SK-N-SH treated with all-trans-retinoic acid at 6 μM for 48 hours (cell line): ENCODE measurements at regions not wholly inside any gene's neighbourhood (a gene's known extent, or its start where the extent isn't known, plus 50 kb on each side); places are given as distances from the start of the nearest gene placed in this dataset.

Experiments used
- ATAC-seq: fragments of 200-7000 bp; cut with Tn5 transposase; 3 replicates; pipeline ENCODE4 v1.9.1; 2020; ENCODE audit warnings: mild to moderate bottlenecking, moderate library complexity
- BACH2 ChIP-seq: fragments of 250-450 bp; sonication (Bioruptor Pico); IDR thresholded peaks from 2 replicates; pipeline ENCODE4 v1.9.0; 2021; ENCODE audit warnings: mild to moderate bottlenecking, borderline replicate concordance
- CREB5 ChIP-seq: fragments of 250-450 bp; sonication (Bioruptor Pico); IDR thresholded peaks from 2 replicates; pipeline ENCODE4 v1.5.1; 2020; ENCODE audit warnings: low read depth, mild to moderate bottlenecking, moderate library complexity
- CSRNP3 ChIP-seq: fragments of 250-450 bp; sonication (Bioruptor Pico); IDR thresholded peaks from 2 replicates; pipeline ENCODE4 v1.5.1; 2021; ENCODE audit warnings: mild to moderate bottlenecking, moderate library complexity
- GLIS3 ChIP-seq: fragments of 250-450 bp; sonication (Bioruptor Pico); IDR thresholded peaks from 2 replicates; pipeline ENCODE4 v1.5.0; 2020; ENCODE audit warnings: mild to moderate bottlenecking, moderate library complexity
- ISL1 ChIP-seq: fragments of 250-450 bp; sonication (Bioruptor Pico); IDR thresholded peaks from 2 replicates; pipeline ENCODE4 v2.1.2; 2022; ENCODE audit warnings: mild to moderate bottlenecking, moderate library complexity
- OSR1 ChIP-seq: fragments of 250-450 bp; sonication (Bioruptor Pico); IDR thresholded peaks from 2 replicates; pipeline ENCODE4 v1.8.0; 2022; ENCODE audit warnings: moderate library complexity, mild to moderate bottlenecking, inconsistent platforms
- PPARA ChIP-seq: fragments of 250-450 bp; sonication (Bioruptor Pico); IDR thresholded peaks from 2 replicates; pipeline ENCODE4 v1.5.0; 2020; ENCODE audit warnings: mild to moderate bottlenecking, borderline replicate concordance
- RARB ChIP-seq: fragments of 250-450 bp; sonication (Bioruptor Pico); IDR thresholded peaks from 2 replicates; pipeline ENCODE4 v1.8.0; 2021; ENCODE audit warnings: mild to moderate bottlenecking, moderate library complexity
- TCF4 ChIP-seq: fragments of 250-450 bp; sonication (Bioruptor Pico); IDR thresholded peaks from 2 replicates; pipeline ENCODE4 v1.8.0; 2021; ENCODE audit warnings: mild to moderate bottlenecking, moderate library complexity, borderline replicate concordance
- TOX ChIP-seq: fragments of 250-450 bp; sonication (Bioruptor Pico); IDR thresholded peaks from 2 replicates; pipeline ENCODE4 v1.8.0; 2021; ENCODE audit warnings: mild to moderate bottlenecking, moderate library complexity, borderline replicate concordance
- ZC3H10 ChIP-seq: fragments of 250-450 bp; sonication (Bioruptor Pico); IDR thresholded peaks from 2 replicates; pipeline ENCODE4 v1.5.1; 2021; ENCODE audit warnings: mild to moderate bottlenecking, moderate library complexity
- ZFP3 ChIP-seq: fragments of 250-450 bp; sonication (Bioruptor Pico); IDR thresholded peaks from 2 replicates; pipeline ENCODE4 v1.5.0; 2020; ENCODE audit warnings: mild to moderate bottlenecking, moderate library complexity
- ZFP30 ChIP-seq: fragments of 450-650 bp; formaldehyde crosslinking; IDR thresholded peaks from 2 replicates; pipeline ENCODE4 v1.5.0; 2022; ENCODE audit warnings: mild to moderate bottlenecking, moderate library complexity
- ZNF565 ChIP-seq: fragments of 450-650 bp; formaldehyde crosslinking; conservative IDR thresholded peaks from 2 replicates; pipeline ENCODE4 v1.5.0; 2020; ENCODE audit warnings: low read depth, mild to moderate bottlenecking, moderate library complexity
- ZNF70 ChIP-seq: fragments of 450-650 bp; formaldehyde crosslinking; IDR thresholded peaks from 2 replicates; pipeline ENCODE4 v1.5.0; 2020; ENCODE audit warnings: mild to moderate bottlenecking, moderate library complexity
- TF ChIP-seq, protein P1 (sequence below): fragments of 250-450 bp; sonication (Bioruptor Pico); IDR thresholded peaks from 2 replicates; pipeline ENCODE4 v1.8.0; 2020; ENCODE audit warnings: mild to moderate bottlenecking, moderate library complexity, borderline replicate concordance
- TF ChIP-seq, protein P2 (sequence below): fragments of 250-450 bp; sonication (Bioruptor Pico); IDR thresholded peaks from 2 replicates; pipeline ENCODE4 v1.8.0; 2021; ENCODE audit warnings: low read depth, mild to moderate bottlenecking, moderate library complexity, borderline replicate concordance
- TF ChIP-seq, protein P3 (sequence below): fragments of 250-450 bp; sonication (Bioruptor Pico); IDR thresholded peaks from 2 replicates; pipeline ENCODE4 v1.5.0; 2020; ENCODE audit warnings: mild to moderate bottlenecking, moderate library complexity

DNA sequence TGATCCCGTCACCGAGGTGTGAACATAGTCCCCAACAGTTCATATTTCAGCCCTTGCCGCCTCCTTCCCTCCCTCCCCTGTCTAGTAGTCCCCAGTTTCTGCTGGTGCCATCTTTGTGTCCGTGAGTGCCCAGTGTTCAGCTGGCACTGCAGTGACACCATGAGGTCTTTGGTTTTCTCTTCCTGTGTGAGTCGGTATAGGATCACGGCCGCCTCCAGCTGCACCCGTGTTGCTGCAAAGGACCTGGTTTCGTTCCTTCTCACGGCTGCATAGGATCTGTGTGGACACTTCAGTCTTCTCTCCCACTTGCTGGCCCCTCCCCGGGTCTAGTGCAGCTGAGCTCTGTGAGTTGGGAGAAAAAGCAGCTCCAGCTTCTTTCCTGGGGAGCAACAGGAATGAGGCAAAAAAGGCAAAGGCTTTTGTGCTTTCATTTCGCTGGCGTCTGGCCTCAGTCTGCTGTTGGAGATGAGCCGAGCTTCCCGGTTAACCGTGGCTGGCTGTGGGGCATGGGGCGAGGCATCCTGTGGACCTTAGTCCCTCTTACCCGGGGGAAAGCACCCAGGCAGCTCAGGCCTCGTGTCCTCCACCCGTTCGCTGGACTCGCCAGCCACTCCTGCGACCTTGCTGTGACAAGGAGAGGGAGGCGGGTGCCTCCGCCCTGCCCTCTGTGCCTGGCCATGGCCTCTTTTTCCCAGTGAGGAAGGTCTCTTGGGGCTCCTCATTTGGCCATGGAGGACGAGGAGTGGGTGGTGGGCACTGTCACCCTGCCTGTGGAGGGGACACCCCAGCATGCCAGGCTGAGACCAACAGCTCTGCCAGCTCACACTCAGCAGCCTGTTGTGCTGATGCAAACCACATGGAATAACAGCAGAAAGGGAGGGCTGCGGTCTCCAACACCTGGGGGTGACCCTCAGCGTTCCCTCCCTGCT lies 196.5 kb downstream of the TEX29 start:
- TF ChIP-seq CREB5 (CRISPR knock-in tag) (no peak), CSRNP3 (no peak), GLIS3 (CRISPR knock-in tag) (no peak), ZNF565 (CRISPR knock-in tag) (no peak), ZC3H10 (CRISPR knock-in tag) (no peak), ZNF70 (CRISPR knock-in tag) (no peak), OSR1 (CRISPR knock-in tag) (no peak), RARB (CRISPR knock-in tag) (no peak), BACH2 (CRISPR knock-in tag) (no peak), ZFP30 (CRISPR knock-in tag) (no peak)
- ATAC-seq, result peak; percentile 60

- TF ChIP-seq TCF4 (CRISPR knock-in tag) (no peak), BACH2 (CRISPR knock-in tag) (no peak), CSRNP3 (no peak), TOX (CRISPR knock-in tag) (no peak), ZFP3 (CRISPR knock-in tag) (no peak), OSR1 (CRISPR knock-in tag) (no peak), ZFP30 (CRISPR knock-in tag) (no peak), ISL1 (CRISPR knock-in tag) (no peak), PPARA (CRISPR knock-in tag) (no peak), RARB (CRISPR knock-in tag) (no peak)
- TF ChIP-seq, protein P1, sequence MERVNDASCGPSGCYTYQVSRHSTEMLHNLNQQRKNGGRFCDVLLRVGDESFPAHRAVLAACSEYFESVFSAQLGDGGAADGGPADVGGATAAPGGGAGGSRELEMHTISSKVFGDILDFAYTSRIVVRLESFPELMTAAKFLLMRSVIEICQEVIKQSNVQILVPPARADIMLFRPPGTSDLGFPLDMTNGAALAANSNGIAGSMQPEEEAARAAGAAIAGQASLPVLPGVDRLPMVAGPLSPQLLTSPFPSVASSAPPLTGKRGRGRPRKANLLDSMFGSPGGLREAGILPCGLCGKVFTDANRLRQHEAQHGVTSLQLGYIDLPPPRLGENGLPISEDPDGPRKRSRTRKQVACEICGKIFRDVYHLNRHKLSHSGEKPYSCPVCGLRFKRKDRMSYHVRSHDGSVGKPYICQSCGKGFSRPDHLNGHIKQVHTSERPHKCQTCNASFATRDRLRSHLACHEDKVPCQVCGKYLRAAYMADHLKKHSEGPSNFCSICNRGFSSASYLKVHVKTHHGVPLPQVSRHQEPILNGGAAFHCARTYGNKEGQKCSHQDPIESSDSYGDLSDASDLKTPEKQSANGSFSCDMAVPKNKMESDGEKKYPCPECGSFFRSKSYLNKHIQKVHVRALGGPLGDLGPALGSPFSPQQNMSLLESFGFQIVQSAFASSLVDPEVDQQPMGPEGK, result no peak
- TF ChIP-seq, protein P2, sequence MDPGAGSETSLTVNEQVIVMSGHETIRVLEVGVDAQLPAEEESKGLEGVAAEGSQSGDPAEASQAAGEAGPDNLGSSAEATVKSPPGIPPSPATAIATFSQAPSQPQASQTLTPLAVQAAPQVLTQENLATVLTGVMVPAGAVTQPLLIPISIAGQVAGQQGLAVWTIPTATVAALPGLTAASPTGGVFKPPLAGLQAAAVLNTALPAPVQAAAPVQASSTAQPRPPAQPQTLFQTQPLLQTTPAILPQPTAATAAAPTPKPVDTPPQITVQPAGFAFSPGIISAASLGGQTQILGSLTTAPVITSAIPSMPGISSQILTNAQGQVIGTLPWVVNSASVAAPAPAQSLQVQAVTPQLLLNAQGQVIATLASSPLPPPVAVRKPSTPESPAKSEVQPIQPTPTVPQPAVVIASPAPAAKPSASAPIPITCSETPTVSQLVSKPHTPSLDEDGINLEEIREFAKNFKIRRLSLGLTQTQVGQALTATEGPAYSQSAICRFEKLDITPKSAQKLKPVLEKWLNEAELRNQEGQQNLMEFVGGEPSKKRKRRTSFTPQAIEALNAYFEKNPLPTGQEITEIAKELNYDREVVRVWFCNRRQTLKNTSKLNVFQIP, result no peak
- TF ChIP-seq, protein P3, sequence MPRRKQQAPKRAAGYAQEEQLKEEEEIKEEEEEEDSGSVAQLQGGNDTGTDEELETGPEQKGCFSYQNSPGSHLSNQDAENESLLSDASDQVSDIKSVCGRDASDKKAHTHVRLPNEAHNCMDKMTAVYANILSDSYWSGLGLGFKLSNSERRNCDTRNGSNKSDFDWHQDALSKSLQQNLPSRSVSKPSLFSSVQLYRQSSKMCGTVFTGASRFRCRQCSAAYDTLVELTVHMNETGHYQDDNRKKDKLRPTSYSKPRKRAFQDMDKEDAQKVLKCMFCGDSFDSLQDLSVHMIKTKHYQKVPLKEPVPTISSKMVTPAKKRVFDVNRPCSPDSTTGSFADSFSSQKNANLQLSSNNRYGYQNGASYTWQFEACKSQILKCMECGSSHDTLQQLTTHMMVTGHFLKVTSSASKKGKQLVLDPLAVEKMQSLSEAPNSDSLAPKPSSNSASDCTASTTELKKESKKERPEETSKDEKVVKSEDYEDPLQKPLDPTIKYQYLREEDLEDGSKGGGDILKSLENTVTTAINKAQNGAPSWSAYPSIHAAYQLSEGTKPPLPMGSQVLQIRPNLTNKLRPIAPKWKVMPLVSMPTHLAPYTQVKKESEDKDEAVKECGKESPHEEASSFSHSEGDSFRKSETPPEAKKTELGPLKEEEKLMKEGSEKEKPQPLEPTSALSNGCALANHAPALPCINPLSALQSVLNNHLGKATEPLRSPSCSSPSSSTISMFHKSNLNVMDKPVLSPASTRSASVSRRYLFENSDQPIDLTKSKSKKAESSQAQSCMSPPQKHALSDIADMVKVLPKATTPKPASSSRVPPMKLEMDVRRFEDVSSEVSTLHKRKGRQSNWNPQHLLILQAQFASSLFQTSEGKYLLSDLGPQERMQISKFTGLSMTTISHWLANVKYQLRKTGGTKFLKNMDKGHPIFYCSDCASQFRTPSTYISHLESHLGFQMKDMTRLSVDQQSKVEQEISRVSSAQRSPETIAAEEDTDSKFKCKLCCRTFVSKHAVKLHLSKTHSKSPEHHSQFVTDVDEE, result no peak
- ATAC-seq, result no peak; the same call in 2 of the 3 replicates
These were observed 197.2 kb downstream of the TEX29 start for GRCh38 chr13:111517641-111518010.
